Transverse colon (tissue), 4 donors: ENCODE measurements at regions not wholly inside any gene's neighbourhood (a gene's known extent, or its start where the extent isn't known, plus 50 kb on each side); places are given as distances from the start of the nearest gene placed in this dataset.

ENCODE experiments used
- DNase-seq: peaks from one replicate; pipeline ENCODE4 v3.0.0-alpha.2; 2019
- H3K27ac ChIP-seq, 4 donors: fragments of 200-600 bp; sonication (generic); 2 replicates each; pipeline ENCODE4 v1.5.1; 2016 to 2018; ENCODE audit warnings: inconsistent platforms in 4 of 4
- H3K27me3 ChIP-seq: fragments of 200-600 bp; sonication (generic); 2 replicates; pipeline ENCODE4 v1.5.1; 2017; ENCODE audit warnings: inconsistent platforms
- H3K36me3 ChIP-seq, 4 donors: fragments of 200-600 bp; sonication (generic); 2 replicates each; pipeline ENCODE4 v1.5.1; 2017 to 2019; ENCODE audit warnings: inconsistent platforms in 4 of 4
- H3K4me1 ChIP-seq, 4 donors: fragments of 200-600 bp; sonication (generic); 2 replicates each; pipeline ENCODE4 v1.5.1; 2017 to 2020; ENCODE audit warnings: inconsistent platforms in 4 of 4
- H3K4me3 ChIP-seq, 4 donors: fragments of 200-600 bp; sonication (generic); 1 replicate in 1 of 4; 2 replicates in 3 of 4; pipeline versions ENCODE4 v1.5.1 to v1.6.1; 2017 to 2019; ENCODE audit warnings: inconsistent platforms in 4 of 4
- H3K9me3 ChIP-seq, 2 donors: fragments of 200-600 bp; sonication (generic); 2 replicates each; pipeline ENCODE4 v1.5.1; 2017 to 2019; ENCODE audit warnings: inconsistent platforms in 2 of 2
- CTCF ChIP-seq, 5 experiments: fragments of 200-600 bp in 3 of 5; fragments of 450-650 bp in 2 of 5; sonication (generic) in 3 of 5; IDR thresholded peaks; 1 replicate in 2 of 5; 2 replicates in 3 of 5; pipeline ENCODE4 v1.5.1; 2016 to 2017; ENCODE audit warnings: antibody characterized with exemption in 5 of 5, inconsistent platforms in 3 of 5, mild to moderate bottlenecking in 2 of 5, moderate library complexity in 1 of 5
- EP300 ChIP-seq: sonication (generic); formaldehyde crosslinking; IDR thresholded peaks from one replicate; pipeline ENCODE4 v1.6.1; 2017; ENCODE audit warnings: antibody characterized with exemption, low read depth
- POLR2A ChIP-seq: fragments of 450-650 bp; IDR thresholded peaks from one replicate; pipeline ENCODE4 v1.6.1; 2016; ENCODE audit warnings: antibody characterized with exemption, mild to moderate bottlenecking, moderate library complexity
- POLR2AphosphoS5 ChIP-seq, 3 donors: sonication (generic); formaldehyde crosslinking; IDR thresholded peaks; one replicate each; pipeline ENCODE4 v1.6.1; 2016; ENCODE audit warnings: antibody characterized with exemption in 3 of 3
- WGBS, 2 donors: methylation state at CpG; one replicate each; pipeline ENCODE4 v1.1.5; 2018; ENCODE audit warnings: low coverage in 1 of 2; 5-methylcytosine and 5-hydroxymethylcytosine counted together
- in situ Hi-C, 4 donors: fragments of 200-750 bp; cut with MboI; loops; one replicate each; pipeline versions ENCODE4 v1.15.0 to v1.15.1; 2017; ENCODE audit warnings: low sequenced_read_pairs in 3 of 4, low pct_ligation_motif_present in 1 of 4, low pct_unique_long_range_greater_than_20kb in 1 of 4
- intact Hi-C: fragments of 100-400 bp; cut with DNase I; formaldehyde crosslinking; loops from one replicate; pipeline ENCODE4 v1.15.1; 2023; ENCODE audit warnings: low total_unique reads
- small RNA-seq, 4 donors: library from RNA; depleted of rRNA; stranded (forward); fragments of <200 nt; gene quantifications; one replicate each; pipeline ENCODE3, GENCODE V24; 2016

- intact Hi-C loops (no loop called here), in situ Hi-C loops (no loop called here)
- H3K9me3 ChIP-seq = no peaks in the 10 kb centered on the region
- no peak for DNase-seq
- H3K4me1 ChIP-seq = no peaks in the 10 kb centered on the region
- H3K4me3 ChIP-seq = no peak overlapping the region
- H3K36me3 ChIP-seq = no peaks in the 10 kb centered on the region
- no peak for TF ChIP-seq EP300
- TF ChIP-seq POLR2A = no peak
- TF ChIP-seq POLR2AphosphoS5 (IDR thresholded peaks at IDR 0.05) = no peak
- no peak for TF ChIP-seq CTCF (IDR thresholded peaks at IDR 0.05)
- H3K27ac ChIP-seq = no peak overlapping the region
- WGBS, 2 donors = 80 to 85% methylated on average over 1 to 3 of the region's 3 CpGs
- H3K27me3 ChIP-seq = no peaks in the 10 kb centered on the region
Measured at GRCh38 chr2:180061546-180061945, 54.4 kb upstream of the CWC22 start.

GRCh38 chr2:180061085-180061484 is 54.0 kb upstream of the CWC22 start:
- Histone ChIP-seq H3K4me3 (no peak overlapping the region), H3K9me3 (no peaks in the 10 kb centered on the region), H3K27me3 (no peaks in the 10 kb centered on the region), H3K27ac (no peak overlapping the region), H3K4me1 (no peaks in the 10 kb centered on the region), H3K36me3 (no peaks in the 10 kb centered on the region)
- 51 to 58% methylated on average over 8 to 11 of the region's 11 CpGs for WGBS, 2 donors
- no peak for DNase-seq
- intact Hi-C loops (no loop called here), in situ Hi-C loops (no loop called here)
- TF ChIP-seq POLR2A (no peak), CTCF (IDR thresholded peaks at IDR 0.05) (no peak), POLR2AphosphoS5 (IDR thresholded peaks at IDR 0.05) (no peak), EP300 (no peak)

- Histone ChIP-seq H3K27ac (no peak overlapping the region), H3K36me3 (no peaks in the 10 kb centered on the region), H3K4me1 (no peaks in the 10 kb centered on the region), H3K4me3 (no peak overlapping the region), H3K9me3 (no peaks in the 10 kb centered on the region), H3K27me3 (no peaks in the 10 kb centered on the region)
- no peak for DNase-seq
- 86 to 90% methylated on average over 4 of the region's 4 CpGs for WGBS, 2 donors
- intact Hi-C loops = no loop called here
- no peak for TF ChIP-seq POLR2A
- no peak for TF ChIP-seq CTCF (IDR thresholded peaks at IDR 0.05)
- TF ChIP-seq POLR2AphosphoS5 (IDR thresholded peaks at IDR 0.05) = no peak
- no peak for TF ChIP-seq EP300
- in situ Hi-C loops = no loop called here
Measured at GRCh38 chr2:180058993-180059392, 51.9 kb upstream of the CWC22 start.

- no peak for DNase-seq
- Histone ChIP-seq H3K4me1 (no peaks in the 10 kb centered on the region), H3K27ac (no peak overlapping the region), H3K36me3 (no peaks in the 10 kb centered on the region), H3K4me3 (no peak overlapping the region), H3K9me3 (no peaks in the 10 kb centered on the region), H3K27me3 (no peaks in the 10 kb centered on the region)
- WGBS, 2 donors = 81 to 88% methylated on average over 8 to 10 of the region's 10 CpGs
- no peak for TF ChIP-seq EP300
- TF ChIP-seq POLR2AphosphoS5 (IDR thresholded peaks at IDR 0.05) = no peak
- TF ChIP-seq CTCF (IDR thresholded peaks at IDR 0.05) = no peak
- TF ChIP-seq POLR2A = no peak
- in situ Hi-C loops = no loop called here
- intact Hi-C loops = no loop called here
Measured at GRCh38 chr2:180057706-180058412, 50.8 kb upstream of the CWC22 start.

Small RNA genes lying in the stretch of these regions (small RNA-seq; reads per million reads assigned to genes)
- 0 reads per million in 4 donors for gene AC012669.1
